ENCODE measurements at regions not wholly inside any gene's neighbourhood (a gene's known extent, or its start where the extent isn't known, plus 50 kb on each side); places are given as distances from the start of the nearest gene placed in this dataset.
"Not testable (repeated sequence)": the region's sequence is repeated elsewhere in the genome, so short reads cannot be mapped to it uniquely, and the experiment has no call there.

DNA sequence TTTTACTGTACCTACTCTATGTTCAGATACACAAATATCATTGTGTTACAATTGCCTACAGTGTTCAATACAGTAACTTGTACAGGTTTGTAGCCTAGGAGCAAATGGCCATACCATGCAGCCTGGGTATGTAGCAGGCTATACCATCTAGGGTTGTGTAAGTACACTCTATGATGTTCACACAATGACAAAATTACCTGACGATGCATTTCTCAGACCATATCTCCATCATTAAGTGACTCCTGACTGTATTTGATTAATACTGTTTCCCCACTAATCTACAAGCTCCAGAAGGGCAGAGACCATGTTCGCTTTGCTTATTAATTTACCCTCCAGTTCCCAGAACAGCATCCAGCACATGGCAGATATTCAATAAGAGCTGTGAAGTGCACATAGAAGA is 372.2 kb downstream of the METTL4 start:
- DNase-seq, result no peak

DNA sequence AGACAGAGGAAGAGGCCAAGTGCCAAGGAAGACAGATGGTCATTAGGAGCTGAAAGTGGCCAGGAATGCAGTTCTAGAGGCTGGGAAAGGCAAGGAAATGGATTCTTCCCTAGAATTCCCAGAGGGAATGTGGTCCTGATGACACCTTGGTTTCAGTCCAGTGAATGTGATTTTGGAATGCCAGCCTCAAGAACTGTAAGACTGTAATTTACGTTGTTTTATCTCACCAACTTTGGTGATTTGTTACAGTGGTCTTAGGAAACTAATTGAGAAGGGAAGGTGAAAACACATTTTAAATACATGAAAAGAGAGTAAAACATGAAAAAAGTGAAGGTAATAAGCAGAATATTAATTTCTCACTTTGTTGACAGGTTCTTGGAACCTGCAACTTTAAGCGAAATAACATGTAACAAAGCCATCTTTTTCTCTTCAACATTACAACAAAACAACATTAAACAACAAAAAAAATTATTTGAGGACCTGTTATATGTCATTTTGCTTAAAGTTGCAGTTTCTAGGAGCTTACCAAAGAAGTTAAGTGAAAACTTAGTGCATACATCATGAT is 370.2 kb downstream of the METTL4 start:
- no peak for DNase-seq

DNA sequence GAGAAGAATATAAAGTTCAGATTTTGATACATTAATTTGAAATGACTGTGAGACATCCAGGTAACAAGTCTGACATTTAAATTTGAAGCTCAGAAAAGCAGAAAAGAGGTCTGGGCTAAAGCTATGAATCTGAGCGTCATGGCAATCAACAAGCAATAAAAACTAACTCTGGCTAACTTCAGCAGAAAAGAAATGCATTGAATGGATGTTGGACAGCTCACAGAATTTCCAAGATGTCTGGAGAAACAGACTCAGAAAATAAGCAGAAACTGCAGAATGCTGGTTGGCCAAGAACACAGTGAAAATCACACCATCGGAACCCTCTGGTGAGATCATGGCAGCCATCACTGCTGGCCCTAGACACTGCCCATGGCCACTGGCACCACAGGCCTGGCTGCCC is 366.6 kb downstream of the METTL4 start:
- no peak for DNase-seq

DNA sequence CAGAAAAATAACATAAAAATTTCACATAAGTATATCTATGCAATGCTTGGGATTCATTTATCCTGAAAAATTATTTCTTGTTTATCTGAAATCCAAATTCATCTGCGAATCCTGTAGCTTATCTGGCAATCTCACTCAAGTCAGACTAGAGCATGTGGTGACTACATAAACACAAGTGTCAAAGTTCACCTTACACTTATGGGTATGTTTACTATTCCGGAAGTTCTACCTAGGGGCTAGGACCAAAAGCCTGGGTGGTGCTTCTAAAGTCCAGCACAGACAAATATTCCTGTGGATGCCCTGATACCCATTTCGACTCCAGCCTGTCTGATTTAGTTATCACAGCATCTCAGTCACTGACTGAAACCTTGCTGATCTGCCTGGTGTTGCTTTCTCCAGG is 364.0 kb downstream of the METTL4 start:
- DNase-seq, result no peak

DNA sequence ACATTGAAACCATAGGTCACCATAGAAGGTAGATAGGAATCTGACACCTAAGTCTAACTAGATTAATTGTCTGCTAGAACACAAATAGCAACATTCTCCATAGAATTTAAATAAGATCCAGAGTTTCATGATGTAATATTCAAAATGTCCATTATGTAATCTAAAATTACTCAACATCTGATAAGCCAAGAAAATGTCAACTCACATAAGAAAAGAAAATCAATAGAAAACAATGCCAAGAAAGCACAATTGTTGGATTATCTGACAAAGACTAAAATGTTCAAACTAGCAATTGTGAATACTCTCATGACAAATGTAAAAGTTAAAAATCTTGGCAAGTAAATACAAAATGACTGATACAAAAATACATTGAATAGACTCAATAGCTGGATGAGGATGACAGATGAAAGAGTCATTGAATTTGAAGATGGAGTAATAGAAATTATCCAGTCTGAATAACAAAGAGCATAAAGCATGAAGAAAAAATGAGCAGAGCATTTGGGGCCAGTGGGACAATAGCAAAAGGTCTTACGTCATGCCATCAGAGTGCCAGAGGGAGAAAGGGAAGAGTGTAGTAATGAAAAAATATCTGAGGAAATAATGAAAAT is 358.6 kb downstream of the METTL4 start:
- DNase-seq, result no peak

DNA sequence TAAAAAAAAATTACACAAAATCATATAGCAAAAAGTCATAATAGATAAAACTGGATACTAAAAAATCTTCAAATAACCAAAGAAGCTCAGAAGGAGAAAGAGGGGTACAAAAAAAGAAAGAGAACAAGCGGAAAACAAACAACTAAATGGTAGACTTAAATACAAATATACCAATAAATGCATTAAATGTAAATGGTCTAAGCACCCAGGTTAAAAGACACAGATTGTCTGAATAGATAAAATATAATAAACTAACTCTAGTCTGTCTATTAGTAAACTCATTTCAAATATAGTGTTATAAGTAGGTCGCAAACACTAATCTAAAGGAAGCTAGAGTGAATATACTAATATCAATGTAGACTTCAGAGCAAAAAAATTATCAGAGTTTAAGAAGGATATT is 357.4 kb downstream of the METTL4 start:
- DNase-seq, result no peak

DNA sequence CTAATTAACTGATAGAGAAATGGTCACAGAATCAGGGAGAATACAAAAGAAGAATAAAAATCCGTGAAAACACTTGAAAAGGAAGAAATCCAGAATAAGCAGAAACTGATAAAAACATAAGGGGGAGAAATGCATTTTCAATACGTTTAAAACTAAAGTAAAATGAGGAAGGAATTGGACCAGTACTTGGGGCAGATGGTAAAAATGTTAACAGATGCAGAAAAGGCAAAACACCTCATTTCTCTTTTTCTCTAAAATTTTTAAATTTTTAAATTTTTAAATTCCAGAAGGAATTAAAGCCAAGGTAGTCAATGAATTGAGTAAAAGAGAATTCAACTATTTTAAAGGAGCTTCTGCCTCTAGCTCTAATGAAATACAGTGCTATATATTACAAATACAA is 353.9 kb downstream of the METTL4 start:
- DNase-seq, result no peak

DNA sequence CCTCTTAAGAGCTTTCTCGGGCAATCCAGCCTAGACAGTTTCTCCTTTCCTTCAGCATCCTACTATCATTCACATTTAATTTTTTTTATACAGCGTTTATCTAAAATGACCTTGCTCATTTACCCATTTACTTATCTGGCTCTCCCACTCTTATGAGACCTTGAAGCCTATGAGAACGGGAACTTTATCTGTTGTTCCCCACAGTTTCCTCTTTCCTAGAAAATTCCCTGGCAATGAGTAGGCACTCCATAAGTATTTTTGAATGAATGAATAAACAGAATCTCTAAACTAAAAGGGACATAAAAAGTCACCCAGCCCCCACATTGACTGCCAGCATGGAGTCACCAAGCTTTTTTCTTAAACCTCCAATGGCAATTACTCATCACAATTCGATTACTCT is 353.2 kb downstream of the METTL4 start:
- DNase-seq, result no peak

DNA sequence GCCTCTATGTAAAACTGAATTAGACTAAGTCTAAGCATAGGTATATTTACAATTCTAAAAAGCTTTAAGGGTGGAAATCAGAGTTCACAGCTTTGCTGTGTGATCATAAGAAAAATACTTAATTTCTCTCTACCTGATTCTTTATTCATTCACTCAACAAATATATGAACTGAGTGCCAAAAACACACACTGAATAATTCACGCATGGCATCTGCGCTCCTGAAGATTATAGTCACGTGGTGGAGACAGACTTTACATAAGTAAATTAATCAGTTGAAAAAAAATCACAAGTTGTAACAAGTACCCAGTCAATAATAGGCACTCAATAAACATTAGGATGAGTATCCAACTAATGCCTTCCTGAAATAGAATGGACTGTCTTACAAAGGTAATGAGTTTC is 351.6 kb downstream of the METTL4 start:
- no peak for DNase-seq

DNA sequence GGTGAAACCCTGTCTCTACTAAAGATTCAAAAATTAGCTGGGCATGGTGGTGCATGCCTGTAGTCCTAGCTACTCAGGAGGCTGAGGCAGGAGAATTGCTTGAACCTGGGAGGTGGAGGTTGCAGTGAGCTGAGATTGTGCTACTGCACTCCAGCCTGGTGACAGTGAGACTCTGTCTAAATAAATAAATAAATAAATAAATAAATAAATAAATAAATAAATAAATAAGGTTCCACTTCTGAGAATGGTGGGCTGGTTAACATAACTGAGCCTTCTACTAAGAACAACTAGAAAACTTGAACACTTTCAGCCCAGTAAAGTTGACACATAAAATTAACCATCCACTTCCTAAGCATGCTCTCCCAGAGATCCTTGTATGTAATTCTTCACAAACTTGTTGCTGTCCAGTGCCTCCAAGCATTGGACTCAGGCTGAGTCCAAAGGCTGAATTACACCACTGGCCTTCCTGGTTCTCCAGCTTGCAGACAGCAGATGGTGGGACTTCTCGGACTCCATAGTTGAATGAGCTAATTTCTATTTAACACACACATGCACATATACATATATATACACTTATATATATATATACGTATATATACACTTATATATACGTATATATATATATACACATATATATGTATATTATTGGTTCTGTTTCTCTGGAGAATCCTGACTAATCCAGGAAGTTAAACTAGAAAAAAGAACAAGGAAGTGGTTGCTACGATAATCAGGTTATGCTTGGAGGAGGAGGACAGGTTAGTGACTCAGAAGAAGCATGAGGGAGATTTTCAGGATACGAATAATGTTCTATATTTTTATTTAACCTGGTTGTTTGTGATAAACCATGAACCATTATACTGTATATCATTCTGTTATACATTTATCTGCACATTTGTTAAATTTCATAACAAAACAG is 348.8 kb downstream of the METTL4 start:
- no peak for DNase-seq

DNA sequence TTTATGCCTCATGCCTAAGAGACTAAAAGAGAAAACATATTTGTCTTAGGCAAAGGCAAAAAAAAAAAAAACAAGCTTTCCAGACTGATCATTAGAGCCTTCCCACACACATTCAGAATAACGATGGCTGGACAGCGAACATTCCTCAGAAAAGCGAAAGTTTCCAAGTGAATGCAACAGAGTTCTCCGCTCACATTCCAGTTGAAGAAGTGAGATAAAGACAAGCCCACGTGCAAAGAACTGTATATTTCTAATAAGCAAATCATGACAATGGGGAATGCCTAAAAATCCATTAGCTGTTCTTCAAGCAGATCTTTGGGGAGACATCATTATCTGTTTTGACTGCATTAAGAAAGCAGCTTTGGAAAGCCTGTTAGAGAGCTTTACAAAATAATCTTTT is 347.9 kb downstream of the METTL4 start:
- no peak for DNase-seq

DNA sequence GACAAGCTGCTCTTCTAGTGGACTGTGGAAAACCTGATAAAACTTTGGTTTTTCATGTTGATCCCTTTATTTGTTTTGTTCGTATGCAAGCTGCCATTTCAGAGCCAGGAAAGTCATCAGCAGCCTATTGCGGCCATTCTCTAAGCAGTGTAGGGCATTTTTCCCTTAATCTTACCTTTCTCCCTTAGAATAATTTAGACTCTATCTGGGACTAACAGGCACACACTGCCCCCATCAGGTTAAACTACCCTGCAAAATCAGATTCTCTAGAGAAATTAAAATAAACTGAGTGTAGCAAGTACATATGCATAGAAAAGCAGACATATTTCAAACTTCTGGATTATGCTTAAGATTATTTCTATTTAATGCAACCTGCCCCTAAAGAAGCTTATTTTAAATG is 347.5 kb downstream of the METTL4 start:
- DNase-seq, result no peak

DNA sequence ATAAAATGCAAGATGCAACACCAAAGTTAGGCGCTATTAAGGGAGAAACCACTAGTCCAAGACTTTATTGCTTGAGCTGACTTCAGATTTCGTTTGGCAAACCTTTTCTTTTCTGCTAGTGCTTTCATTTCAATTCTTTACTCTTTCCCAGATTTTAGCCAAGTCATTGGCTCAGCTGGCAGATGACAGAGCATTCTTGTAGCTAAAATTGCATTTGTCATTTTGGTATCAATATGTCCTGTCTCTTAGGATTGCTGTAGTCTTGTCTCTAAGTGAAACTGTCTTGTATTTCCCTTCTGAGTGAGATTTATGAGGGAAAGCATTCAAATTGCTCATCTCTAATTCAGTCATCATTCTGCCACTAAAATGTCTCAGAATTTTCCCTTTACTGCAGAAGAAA is 335.1 kb downstream of the METTL4 start:
- DNase-seq, result no peak

DNA sequence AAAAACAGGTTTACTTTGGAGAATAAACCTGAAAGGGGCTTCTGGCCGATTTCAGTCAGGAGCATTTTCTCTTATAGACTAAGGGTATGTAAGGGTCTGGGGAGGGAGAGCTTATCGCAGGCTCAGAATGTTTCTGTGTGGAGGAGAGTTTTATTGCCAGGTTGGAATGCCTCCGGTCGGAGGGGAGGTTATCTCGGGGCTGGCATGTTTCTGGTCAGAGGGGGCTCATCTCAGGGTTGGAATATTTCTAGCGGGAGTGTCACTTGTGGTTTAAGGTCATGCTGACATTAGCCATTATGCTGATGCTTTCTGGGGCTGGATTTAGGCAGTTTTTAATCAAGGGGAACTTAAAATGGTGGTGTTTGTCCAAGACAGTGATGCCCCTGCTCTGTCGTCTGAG is 333.6 kb downstream of the METTL4 start:
- DNase-seq, result no peak

DNA sequence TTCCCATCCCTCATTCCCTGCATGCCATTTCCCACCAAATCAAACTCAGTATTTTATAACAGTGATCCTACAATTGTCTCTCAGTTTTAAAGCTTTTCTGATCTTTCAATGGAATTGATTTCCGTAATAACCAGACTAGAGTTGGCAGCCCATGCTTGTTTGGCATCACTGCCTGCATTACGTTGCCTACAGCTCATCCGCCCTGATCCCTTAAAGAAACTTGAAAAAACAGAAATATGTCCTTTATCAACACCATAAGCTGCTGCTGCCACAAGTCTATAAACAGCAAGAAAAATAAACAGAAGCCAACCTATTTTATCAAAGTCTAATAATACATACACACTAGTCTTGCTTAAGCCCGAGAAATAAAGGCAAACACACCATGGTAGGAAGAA is 331.0 kb downstream of the METTL4 start:
- no peak for DNase-seq

DNA sequence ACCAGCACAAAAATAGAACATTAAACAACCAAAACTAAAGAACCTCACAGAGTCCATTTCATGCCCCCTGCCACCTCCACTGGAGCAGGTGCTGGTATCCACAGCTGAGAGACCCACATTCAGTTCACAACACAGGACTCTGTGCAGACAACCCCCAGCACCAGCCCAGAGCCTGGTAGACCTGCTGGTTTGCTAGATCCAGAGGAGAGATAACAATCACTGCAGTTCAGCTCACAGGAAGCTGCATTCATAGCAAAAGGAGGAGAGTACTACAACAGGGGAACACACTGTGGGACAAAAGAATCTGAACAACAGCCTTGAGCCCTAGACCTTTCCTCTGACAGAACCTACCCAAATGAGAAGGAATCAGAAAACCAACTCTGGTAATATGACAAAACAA is 326.7 kb downstream of the METTL4 start:
- no peak for DNase-seq

DNA sequence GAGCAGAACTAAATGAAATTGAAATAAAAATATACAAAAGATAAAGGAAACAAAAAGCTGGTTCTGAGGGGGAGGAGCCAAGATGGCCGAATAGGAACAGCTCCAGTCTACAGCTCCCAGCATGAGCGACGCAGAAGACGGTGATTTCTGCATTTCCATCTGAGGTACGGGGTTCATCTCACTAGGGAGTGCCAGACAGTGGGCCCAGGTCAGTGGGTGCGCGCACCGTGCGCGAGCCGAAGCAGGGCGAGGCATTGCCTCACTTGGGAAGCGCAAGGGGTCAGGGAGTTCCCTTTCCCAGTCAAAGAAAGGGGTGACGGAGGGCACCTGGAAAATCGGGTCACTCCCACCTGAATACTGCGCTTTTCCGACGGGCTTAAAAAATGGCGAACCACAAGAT is 324.2 kb downstream of the METTL4 start:
- not testable (repeated sequence) for DNase-seq

DNA sequence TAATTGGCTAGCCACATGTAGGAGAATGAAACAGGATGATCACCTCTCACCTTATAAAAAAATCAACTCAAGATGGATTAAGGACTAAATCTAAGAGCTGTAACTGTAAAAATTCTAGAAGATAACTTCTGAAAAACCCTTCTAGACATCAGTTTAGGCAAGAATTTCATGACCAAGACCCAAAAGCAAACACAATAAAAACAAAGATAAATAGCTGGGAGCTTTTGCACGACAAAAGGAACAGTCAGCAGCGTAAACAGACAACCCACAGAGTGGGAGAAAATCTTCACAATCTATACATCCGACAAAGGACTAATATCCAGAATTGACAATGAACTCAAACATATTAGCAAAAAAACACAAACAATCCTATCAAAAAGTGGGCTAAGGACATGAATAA is 316.3 kb downstream of the METTL4 start:
- no peak for DNase-seq

DNA sequence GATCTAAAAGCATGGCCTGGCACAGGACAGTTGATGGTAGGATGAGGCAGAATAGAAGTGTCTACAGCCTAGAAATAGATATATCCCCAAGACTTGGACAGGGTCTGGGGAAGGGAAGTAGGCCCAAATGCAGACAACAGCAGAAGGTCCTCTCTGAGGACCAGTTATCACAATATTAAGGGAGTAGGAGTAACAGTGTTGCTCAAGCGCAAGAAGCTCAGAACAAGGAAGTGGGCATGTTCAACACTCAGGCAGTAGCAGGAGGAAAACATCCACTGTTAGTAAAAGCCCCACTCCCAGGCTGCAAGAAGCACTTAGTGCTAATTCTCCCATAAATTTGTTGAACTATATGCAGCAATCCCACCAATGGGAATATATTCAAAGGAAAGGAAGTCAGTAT is 314.7 kb downstream of the METTL4 start:
- no peak for DNase-seq

DNA sequence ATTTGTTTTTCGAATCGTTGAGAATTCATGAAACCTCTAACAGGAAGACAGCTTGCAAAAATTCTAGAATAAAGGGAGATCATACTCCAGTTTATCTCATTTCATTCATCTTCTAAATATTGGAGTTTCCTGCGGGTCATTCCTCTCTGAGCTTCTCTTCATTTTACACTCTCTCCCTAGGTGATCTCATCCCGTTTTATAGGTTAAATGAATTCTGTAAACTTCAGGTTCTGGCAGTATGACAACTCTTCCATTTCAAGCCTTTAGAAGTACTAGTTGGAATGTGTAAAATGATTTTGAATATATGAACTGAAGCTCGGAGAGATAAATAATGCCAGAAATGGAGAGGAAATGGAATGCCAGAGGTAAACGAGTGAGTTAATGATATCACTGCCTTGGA is 312.4 kb downstream of the METTL4 start:
- no peak for DNase-seq

DNA sequence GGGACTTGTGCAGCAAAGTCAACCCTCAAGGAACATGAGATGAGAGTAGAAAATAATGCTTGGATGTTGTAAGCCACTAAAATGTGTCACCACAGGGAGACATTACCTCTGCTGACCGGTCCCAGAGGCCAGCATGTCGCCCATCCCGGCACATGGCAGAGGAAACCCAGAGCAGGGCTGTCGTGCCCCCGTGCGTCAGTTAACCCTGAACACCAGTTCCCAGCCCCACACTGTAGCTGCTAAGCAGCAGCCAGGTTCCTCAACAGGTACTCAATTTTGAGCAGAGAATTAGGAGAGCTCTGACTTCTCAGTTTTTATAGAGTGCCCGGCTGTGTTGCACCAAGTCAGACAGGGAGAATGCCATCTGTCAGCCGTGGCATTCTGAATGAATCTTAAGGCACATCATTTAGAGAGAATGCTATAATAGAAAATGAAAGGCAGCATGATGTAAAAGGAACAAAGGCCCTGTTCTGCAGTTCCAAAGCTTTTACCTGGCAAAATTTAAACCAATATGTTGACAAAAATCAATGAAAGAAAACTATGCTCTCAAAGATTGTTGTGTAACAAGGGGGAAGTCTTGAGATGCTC is 307.9 kb downstream of the METTL4 start:
- no peak for DNase-seq

DNA sequence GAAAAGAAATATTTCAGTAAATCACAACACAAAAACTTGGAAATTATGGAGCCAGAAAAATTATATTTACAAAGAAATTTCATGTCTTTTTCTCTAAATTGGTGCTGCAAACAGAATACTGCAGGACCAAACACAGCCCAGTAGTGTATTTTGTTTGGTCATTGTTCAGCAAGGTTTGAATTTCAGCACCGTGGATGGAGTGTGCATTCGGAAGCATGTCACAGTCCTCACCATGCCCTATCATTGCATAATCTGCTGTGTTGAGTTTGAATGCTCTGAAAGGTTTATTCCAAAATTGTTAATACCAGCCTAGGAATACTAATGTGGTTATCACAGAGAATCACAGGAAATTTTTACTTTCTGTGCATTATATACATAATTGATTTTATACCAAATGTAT is 296.7 kb downstream of the METTL4 start:
- DNase-seq, result no peak

DNA sequence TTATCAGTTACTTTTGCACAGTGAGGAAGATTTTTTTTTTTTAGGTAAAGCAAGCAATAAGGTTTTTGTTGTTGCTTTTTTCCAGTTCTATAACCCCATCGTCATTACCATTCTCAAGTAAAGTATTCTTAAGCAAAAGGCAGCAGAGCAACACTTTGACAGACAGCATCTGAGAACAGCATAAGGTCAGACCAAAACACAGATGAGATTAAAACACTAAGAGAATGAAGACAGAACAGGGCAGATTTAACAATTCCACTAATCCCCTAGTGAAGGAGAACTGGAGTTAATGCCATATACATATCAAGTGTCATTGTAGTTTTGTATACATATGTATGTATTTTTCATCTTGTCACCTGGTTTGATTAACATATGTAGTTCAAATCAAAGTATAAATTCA is 290.2 kb downstream of the METTL4 start:
- DNase-seq, result no peak

All from stimulated activated naive CD4-positive, alpha-beta T cell (primary cell).